ENCODE measurements at regions not wholly inside any gene's neighbourhood (a gene's known extent, or its start where the extent isn't known, plus 50 kb on each side); places are given as distances from the start of the nearest gene placed in this dataset.
"Not testable (repeated sequence)": the region's sequence is repeated elsewhere in the genome, so short reads cannot be mapped to it uniquely, and the experiment has no call there.

DNA sequence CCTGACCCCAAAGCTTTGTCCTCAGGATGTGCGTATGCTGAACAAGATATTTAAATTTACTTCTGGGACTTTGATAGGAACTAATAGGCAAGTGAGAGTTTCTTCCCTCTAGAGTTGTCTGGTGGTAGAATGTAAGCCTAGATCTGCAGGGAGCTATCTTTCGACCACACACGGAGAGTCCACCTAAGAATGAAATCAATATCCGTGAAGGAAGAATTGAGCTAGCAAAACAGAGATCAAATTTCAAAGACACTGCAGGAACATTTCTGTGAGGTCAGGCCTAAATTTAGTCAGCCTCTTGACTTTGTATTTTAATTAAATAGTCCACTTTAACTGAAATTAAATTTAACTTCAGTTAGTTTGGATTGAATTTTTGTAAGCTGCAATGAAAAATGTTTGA is 871.3 kb downstream of the RAB28 start:
- Mint-ChIP-seq H3K9me3 (ENCODE audit: low read depth) (no peaks in the 10 kb centered on the region), H3K36me3 (ENCODE audit: low read depth) (no peaks in the 10 kb centered on the region), H3K27ac (no peak overlapping the region), H3K4me1 (no peaks in the 10 kb centered on the region), H3K27me3 (no peaks in the 10 kb centered on the region), H3K4me3 (no peak overlapping the region)
- ChIA-PET POLR2A (no interaction called here), CTCF (interaction anchor here (1.4 kb wide), 1 partner anchor 20 kb away, joined by 5 read pairs; no protein-coding TSS in a partner anchor)
- DNase-seq (no peak), ATAC-seq (no peak)
- intact Hi-C loops (cut with DNase I, micrococcal nuclease) = no loop called here

DNA sequence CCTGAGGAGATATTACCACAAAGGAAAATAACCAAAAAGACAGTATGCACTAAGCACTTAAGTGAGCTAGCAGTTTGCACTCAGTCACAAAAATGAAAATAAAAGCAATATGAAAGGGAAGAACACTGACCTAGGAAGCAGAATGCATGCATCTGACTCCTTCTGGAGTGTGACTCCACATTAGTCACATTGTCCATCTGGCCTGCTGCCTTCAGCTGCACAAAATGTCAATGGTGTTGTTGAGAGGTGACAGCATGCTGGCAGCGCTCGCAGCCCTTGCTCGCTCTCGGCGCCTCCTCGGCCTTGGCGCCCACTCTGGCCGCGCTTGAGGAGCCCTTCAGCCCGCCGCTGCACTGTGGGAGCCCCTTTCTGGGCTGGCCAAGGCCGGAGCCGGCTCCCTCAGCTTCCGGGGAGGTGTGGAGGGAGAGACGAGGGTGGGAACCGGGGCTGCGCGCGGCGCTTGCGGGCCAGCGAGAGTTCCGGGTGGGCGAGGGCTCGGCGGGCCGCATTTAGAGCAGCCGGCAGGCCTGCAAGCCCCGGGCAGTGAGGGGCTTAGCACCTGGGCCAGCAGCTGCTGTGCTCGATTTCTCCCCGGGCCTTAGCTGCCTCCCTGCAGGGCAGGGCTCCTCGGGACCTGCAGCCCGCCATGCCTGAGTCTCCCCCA is 874.8 kb downstream of the RAB28 start:
- H3K27ac Mint-ChIP-seq; POLR2A ChIA-PET; ATAC-seq; H3K9me3 Mint-ChIP-seq (ENCODE audit: low read depth); H3K4me1 Mint-ChIP-seq; H3K36me3 Mint-ChIP-seq (ENCODE audit: low read depth); H3K4me3 Mint-ChIP-seq; CTCF ChIA-PET; H3K27me3 Mint-ChIP-seq; intact Hi-C loops (cut with DNase I, micrococcal nuclease); DNase-seq: not testable (repeated sequence)

DNA sequence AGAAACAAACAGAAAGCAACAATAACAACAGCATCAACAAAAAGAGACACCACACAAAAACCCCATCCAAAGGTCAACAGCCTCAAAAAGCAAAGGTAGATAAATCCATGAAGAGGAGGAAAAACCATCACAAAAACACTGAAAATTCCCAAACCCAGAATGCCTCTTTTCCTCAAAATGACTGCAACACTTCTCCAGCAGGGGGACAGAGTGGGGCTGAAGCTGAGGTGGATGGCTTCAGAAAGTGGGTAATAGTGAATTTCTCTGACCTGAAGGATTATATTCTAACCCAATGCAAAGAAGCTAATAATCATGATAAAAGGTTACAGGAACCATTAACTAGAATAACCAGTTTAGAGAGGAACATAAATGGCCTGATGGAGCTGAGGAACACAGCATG is 888.2 kb downstream of the RAB28 start:
- ATAC-seq (no peak), DNase-seq (no peak)
- Mint-ChIP-seq H3K4me3 (no peak overlapping the region), H3K9me3 (ENCODE audit: low read depth) (peaks cover 6% of the 10 kb centered on the region), H3K27ac (no peak overlapping the region), H3K4me1 (no peaks in the 10 kb centered on the region), H3K27me3 (no peaks in the 10 kb centered on the region), H3K36me3 (ENCODE audit: low read depth) (no peaks in the 10 kb centered on the region)
- intact Hi-C loops (cut with DNase I, micrococcal nuclease) = no loop called here
- CTCF ChIA-PET = interaction anchor here (0.6 kb wide), 1 partner anchor 398 kb away, joined by 3 read pairs; no protein-coding TSS in a partner anchor
- POLR2A ChIA-PET = no interaction called here

DNA sequence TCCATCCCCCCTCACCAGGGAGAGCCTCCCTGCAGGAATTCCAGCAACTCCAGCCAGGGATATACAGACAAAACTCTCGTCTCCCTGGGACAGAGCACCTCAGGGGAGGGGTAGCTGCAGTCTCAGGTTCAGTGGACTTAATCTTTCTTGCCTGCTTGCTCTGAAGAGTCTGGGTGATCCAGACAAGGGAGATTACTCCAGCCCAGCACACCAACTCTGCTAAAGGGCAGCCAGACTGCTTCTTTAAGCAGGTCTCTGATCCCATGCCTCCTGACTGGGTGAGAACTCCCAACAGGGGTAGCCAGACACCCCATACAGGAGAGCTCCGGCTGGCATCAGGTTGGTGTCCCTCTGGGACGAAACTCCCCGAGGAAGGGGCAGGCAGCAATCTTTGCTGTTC is 888.7 kb downstream of the RAB28 start:
- no peak for DNase-seq
- Mint-ChIP-seq H3K9me3 (ENCODE audit: low read depth) (peaks cover 6% of the 10 kb centered on the region), H3K4me3 (no peak overlapping the region), H3K27ac (no peak overlapping the region), H3K27me3 (no peaks in the 10 kb centered on the region), H3K4me1 (no peaks in the 10 kb centered on the region), H3K36me3 (ENCODE audit: low read depth) (no peaks in the 10 kb centered on the region)
- ChIA-PET POLR2A (no interaction called here), CTCF (no interaction called here)
- no peak for ATAC-seq
- intact Hi-C loops (cut with DNase I, micrococcal nuclease) = no loop called here

DNA sequence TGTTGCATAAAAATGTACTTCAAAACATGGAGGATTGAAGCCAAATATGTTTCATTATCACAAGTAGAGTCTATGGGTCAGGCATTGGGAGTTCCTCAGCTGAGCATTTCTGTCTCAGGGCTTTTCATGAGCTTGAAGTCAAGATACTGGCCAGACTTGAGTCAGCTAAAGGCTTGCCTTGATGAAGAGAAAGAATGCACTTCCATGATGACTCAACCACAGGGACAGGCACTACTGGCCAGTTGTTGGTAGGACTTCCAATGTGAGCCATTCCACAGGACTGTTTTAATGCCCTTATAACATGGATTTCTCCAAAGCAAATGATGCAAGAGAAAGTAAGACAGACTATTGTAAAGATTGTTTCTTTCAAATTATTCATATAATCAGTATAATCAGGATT is 895.6 kb downstream of the RAB28 start:
- DNase-seq (no peak), ATAC-seq (no peak)
- Mint-ChIP-seq H3K27me3 (no peaks in the 10 kb centered on the region), H3K4me1 (no peaks in the 10 kb centered on the region), H3K9me3 (ENCODE audit: low read depth) (no peaks in the 10 kb centered on the region), H3K27ac (no peak overlapping the region), H3K4me3 (no peak overlapping the region), H3K36me3 (ENCODE audit: low read depth) (no peaks in the 10 kb centered on the region)
- CTCF ChIA-PET = no interaction called here
- intact Hi-C loops (cut with DNase I, micrococcal nuclease) = no loop called here
- POLR2A ChIA-PET = no interaction called here

DNA sequence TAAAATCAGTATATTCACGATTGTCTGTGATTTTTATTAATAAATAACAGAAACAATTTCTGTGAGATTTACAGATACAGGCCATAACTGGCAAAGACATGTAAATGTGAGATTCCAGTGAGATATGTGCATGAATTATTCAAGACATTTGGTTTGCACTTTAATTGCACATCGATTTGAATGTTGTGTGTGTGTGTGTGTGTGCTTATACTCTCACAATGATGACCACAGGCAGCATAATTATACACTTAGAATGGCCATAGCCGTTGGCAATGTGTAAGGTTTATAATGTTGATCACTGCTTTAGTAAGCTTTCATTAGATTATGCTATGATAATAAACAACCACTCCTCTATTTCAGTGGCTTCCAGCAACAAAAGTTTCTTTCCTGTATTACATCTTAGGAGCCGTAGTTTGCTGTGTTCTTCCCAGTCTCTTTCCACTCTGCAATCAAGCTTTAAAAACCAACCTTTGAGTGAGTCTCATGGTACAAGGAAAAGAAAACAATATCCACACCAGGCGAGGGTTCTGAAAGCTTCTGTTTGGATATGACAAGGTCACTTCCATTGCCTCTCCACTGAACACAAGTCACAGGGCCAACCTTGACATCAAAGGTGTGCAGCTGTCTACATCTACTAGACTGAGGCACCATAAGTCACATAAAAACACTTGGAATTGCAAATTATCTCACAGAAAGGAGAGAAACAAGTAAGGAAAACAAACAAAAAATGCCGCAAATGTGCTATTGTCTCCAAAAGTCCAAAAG is 897.7 kb downstream of the RAB28 start:
- DNase-seq (no peak), ATAC-seq (no peak)
- Mint-ChIP-seq H3K4me3 (no peak overlapping the region), H3K9me3 (ENCODE audit: low read depth) (no peaks in the 10 kb centered on the region), H3K4me1 (no peaks in the 10 kb centered on the region), H3K27me3 (peaks cover 2% of the 10 kb centered on the region), H3K27ac (no peak overlapping the region), H3K36me3 (ENCODE audit: low read depth) (no peaks in the 10 kb centered on the region)
- ChIA-PET CTCF (no interaction called here), POLR2A (no interaction called here)
- intact Hi-C loops (cut with DNase I, micrococcal nuclease) = no loop called here

DNA sequence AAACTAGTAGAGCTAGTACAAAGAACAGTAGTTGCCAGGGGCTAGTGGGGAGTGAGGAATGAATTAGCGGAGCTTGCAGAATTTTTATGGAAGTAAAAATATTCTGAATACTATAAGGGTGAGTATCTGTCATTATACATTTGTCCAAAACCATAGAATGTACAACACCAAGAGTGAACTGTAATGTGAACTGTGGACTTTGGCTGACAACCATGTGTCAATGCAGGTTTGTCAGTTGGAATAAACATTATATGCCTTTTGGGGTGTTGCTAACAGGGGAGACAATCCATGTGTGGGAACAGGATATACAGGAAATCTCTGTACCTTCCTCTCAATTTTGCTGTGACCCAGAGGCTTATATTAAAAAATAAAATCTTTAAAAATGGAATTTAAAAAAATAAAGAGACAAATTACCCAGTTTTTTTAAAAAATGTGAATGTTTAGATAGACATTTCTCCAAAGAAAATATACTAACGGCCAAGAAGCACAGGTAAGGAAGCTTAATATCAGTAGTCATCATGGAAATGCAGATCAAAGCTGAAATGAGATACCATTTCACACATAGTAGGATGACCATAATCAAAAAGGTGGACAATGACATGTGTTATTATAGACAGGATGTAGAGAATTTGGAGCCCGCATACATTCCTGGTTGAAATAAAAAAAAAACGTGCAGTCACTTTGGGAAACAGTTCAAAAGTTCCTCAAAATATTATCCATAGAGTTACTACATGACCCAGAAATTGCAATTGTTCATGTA is 899.8 kb downstream of the RAB28 start:
- Mint-ChIP-seq H3K27me3 (peaks cover 2% of the 10 kb centered on the region), H3K27ac (no peak overlapping the region), H3K4me1 (no peaks in the 10 kb centered on the region), H3K4me3 (no peak overlapping the region), H3K9me3 (ENCODE audit: low read depth) (no peaks in the 10 kb centered on the region), H3K36me3 (ENCODE audit: low read depth) (no peaks in the 10 kb centered on the region)
- DNase-seq = no peak
- POLR2A ChIA-PET = no interaction called here
- no peak for ATAC-seq
- CTCF ChIA-PET = no interaction called here
- intact Hi-C loops (cut with DNase I, micrococcal nuclease) = no loop called here

DNA sequence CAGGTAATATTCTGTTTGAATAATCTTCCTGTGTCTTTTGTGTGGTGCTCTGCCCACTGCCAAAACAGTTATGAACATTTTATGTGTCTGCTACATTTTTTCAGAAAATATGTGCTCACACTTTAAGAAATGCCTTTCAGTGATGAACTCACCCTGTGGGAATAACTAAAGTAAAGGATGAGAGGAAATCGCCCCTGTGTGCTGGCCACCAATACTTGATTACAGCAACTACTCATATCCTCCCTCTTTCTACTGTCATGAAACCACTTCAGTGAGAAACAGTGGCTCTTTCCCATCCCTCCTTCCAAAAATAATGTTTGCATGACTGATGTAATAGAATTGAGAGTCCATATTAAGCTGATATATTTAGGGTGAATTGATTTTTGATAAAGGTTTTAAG is 900.9 kb downstream of the RAB28 start:
- intact Hi-C loops (cut with DNase I, micrococcal nuclease) = no loop called here
- no peak for ATAC-seq

DNA sequence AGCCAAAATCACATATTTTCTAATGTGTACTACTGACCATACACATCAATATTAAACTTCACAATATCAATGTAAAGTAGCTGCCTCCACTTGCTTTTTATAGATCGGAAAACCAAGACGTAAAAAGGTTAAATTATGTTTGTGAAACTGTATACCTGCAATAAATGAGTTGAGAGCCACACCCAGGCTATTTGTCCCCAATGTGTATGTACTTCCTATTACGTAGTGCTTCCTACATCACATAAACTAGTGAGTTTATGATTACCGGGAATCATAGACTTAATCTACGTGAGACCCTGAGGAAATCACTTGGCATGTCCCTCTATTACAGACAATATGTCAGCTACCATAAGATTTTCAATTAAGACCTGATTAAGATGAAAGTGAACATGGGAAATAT is 903.4 kb downstream of the RAB28 start:
- intact Hi-C loops (cut with DNase I, micrococcal nuclease) = no loop called here

More for the DNA sequence above, 900.9 kb downstream of the RAB28 start:
- Mint-ChIP-seq H3K4me1 (no peaks in the 10 kb centered on the region), H3K9me3 (ENCODE audit: low read depth) (no peaks in the 10 kb centered on the region), H3K27me3 (peaks cover 2% of the 10 kb centered on the region), H3K4me3 (no peak overlapping the region), H3K36me3 (ENCODE audit: low read depth) (no peaks in the 10 kb centered on the region), H3K27ac (no peak overlapping the region)
- DNase-seq = no peak
- POLR2A ChIA-PET = no interaction called here
- CTCF ChIA-PET = no interaction called here

DNA sequence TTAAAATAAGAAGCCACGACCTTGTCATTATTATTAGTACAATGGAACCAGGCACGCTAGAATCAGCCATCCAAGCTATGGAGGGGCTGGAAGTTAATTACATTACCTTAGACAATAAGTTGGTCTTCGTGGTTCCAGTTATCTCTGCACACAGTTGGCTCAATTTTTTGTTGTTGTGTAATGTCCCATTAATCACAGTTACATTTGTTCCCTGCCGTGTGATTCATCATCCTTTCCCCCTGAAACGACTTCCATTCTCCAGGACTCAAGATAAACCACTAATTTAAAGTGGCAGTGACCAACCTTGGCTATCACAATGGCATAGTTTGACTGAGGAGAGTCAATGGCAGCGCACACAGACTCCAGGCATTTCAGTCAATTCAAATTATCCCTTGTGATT is 905.0 kb downstream of the RAB28 start:
- no peak for ATAC-seq
- H3K4me1 Mint-ChIP-seq = no peaks in the 10 kb centered on the region
- H3K36me3 Mint-ChIP-seq (ENCODE audit: low read depth) = no peaks in the 10 kb centered on the region
- H3K27me3 Mint-ChIP-seq = peaks cover 2% of the 10 kb centered on the region
- intact Hi-C loops (cut with DNase I, micrococcal nuclease) = no loop called here
- no peak for DNase-seq
- no peak overlapping the region for H3K4me3 Mint-ChIP-seq
- H3K27ac Mint-ChIP-seq = no peak overlapping the region
- ChIA-PET POLR2A (no interaction called here), CTCF (no interaction called here)
- no peaks in the 10 kb centered on the region for H3K9me3 Mint-ChIP-seq (ENCODE audit: low read depth)

More for the DNA sequence above, 903.4 kb downstream of the RAB28 start:
- ChIA-PET POLR2A (no interaction called here), CTCF (no interaction called here)
- H3K4me1 Mint-ChIP-seq = no peaks in the 10 kb centered on the region
- no peak overlapping the region for H3K27ac Mint-ChIP-seq
- no peak overlapping the region for H3K4me3 Mint-ChIP-seq
- no peak for ATAC-seq
- DNase-seq = no peak
- H3K36me3 Mint-ChIP-seq (ENCODE audit: low read depth) = no peaks in the 10 kb centered on the region
- H3K9me3 Mint-ChIP-seq (ENCODE audit: low read depth) = no peaks in the 10 kb centered on the region
- peaks cover 2% of the 10 kb centered on the region for H3K27me3 Mint-ChIP-seq

DNA sequence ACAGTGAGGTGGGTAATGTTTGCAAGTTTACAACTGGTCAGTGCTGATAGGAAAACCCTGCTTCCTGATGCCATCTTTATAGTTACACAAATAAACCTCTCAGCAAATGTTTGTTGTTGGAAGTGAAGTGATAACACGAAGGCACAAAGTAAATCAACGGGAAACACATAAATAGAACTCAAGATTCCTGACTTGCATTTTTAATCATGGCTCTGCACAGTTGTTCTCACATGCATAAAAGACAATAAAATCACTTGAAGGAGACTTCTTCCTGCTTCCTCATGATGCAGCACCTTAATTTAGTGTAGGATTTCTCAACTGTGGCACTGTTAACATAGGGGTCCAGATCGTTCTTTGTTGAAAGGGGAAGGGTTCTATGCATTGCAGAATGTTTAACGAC is 907.7 kb downstream of the RAB28 start:
- Mint-ChIP-seq H3K9me3 (ENCODE audit: low read depth) (no peaks in the 10 kb centered on the region), H3K4me1 (no peaks in the 10 kb centered on the region), H3K4me3 (no peak overlapping the region), H3K27me3 (no peaks in the 10 kb centered on the region), H3K27ac (no peak overlapping the region), H3K36me3 (ENCODE audit: low read depth) (no peaks in the 10 kb centered on the region)
- ATAC-seq (no peak), DNase-seq (no peak)
- POLR2A ChIA-PET = no interaction called here
- CTCF ChIA-PET = no interaction called here
- intact Hi-C loops (cut with DNase I, micrococcal nuclease) = no loop called here

DNA sequence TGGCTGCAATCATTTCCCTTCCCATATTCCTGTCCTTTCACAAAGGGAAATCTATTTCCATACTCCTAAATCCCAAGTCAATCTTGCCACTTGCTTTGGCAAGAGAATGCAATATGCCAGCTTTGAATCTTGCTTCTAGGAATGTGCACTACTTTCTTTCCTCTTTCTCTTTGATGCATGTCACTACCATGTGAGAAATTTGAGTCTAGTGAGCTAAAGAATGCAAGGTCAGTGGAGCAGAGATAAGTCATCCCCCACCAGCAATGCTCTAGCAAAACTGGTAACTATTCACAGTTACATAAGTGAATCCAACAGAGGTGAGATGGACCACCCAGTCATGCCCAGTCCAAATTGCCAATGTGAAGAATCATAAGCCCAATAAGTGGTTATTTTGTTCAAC is 910.4 kb downstream of the RAB28 start:
- Mint-ChIP-seq H3K27me3 (no peaks in the 10 kb centered on the region), H3K9me3 (ENCODE audit: low read depth) (no peaks in the 10 kb centered on the region), H3K36me3 (ENCODE audit: low read depth) (no peaks in the 10 kb centered on the region), H3K27ac (no peak overlapping the region), H3K4me1 (no peaks in the 10 kb centered on the region), H3K4me3 (no peak overlapping the region)
- ATAC-seq (no peak), DNase-seq (no peak)
- intact Hi-C loops (cut with DNase I, micrococcal nuclease) = no loop called here
- ChIA-PET CTCF (no interaction called here), POLR2A (no interaction called here)

All from activated CD4-positive, alpha-beta T cell treated with anti-CD3 and anti-CD28 coated beads for 36 hours (primary cell).